H1 (cell line): ENCODE measurements at regions not wholly inside any gene's neighbourhood (a gene's known extent, or its start where the extent isn't known, plus 50 kb on each side); places are given as distances from the start of the nearest gene placed in this dataset.

ENCODE experiments used
- CTCF ChIA-PET: fragments of 300-600 bp; sonication (Branson Sonifier 250); formaldehyde crosslinking; loops from one replicate; lab custom pipeline; 2021; ENCODE audit not compliant: partially characterized antibody; lab: Charles Lee
- POLR2A ChIA-PET: fragments of 300-600 bp; sonication (Branson Sonifier 250); formaldehyde crosslinking; loops from one replicate; lab custom pipeline; 2021; ENCODE audit warnings: inconsistent platforms; ENCODE audit not compliant: partially characterized antibody; lab: Charles Lee
- DNase-seq, 2 experiments: peaks; one replicate each; pipeline versions ENCODE4 v3.0.0 to v3.0.0-alpha.2; 2010 to 2022; ENCODE audit warnings: low spot score in 2 of 2, low read depth in 1 of 2, mixed read lengths in 1 of 2
- FAIRE-seq: peaks from 2 replicates; lab custom pipeline; 2011; peaks lifted over from hg19 to GRCh38; lab: Jason Lieb, UNC
- H2AFZ ChIP-seq: 2 replicates; pipeline ENCODE4 v1.8.1; 2012; ENCODE audit warnings: low read length, inconsistent platforms
- H2AK5ac ChIP-seq: 2 replicates; pipeline ENCODE4 v1.6.1; 2013; ENCODE audit warnings: low read depth, low read length
- H2BK120ac ChIP-seq: replicated peaks from 2 replicates; pipeline ENCODE3; 2013; ENCODE audit warnings: low read depth, low read length, inconsistent platforms
- H2BK12ac ChIP-seq: 2 replicates; pipeline ENCODE4 v1.6.1; 2013; ENCODE audit warnings: low read depth, low read length
- H2BK15ac ChIP-seq: 2 replicates; pipeline ENCODE4 v1.6.1; 2013; ENCODE audit warnings: low read length
- H2BK20ac ChIP-seq: 2 replicates; pipeline ENCODE4 v1.6.1; 2013; ENCODE audit warnings: low read length
- H2BK5ac ChIP-seq: 2 replicates; pipeline ENCODE4 v1.6.1; 2013; ENCODE audit warnings: low read depth, low read length
- H3K14ac ChIP-seq: 2 replicates; pipeline ENCODE4 v1.6.1; 2013; ENCODE audit warnings: inconsistent platforms; ENCODE audit not compliant: insufficient read length
- H3K18ac ChIP-seq: 2 replicates; pipeline ENCODE4 v1.6.1; 2013; ENCODE audit warnings: low read length; ENCODE audit errors: extremely low read depth
- H3K23ac ChIP-seq: 2 replicates; pipeline ENCODE4 v1.6.1; 2013; ENCODE audit warnings: inconsistent platforms; ENCODE audit not compliant: insufficient read length
- H3K23me2 ChIP-seq: 2 replicates; pipeline ENCODE4 v1.6.1; 2013; ENCODE audit warnings: low read depth, low read length
- H3K27ac ChIP-seq: 2 replicates; pipeline ENCODE4 v1.6.1; 2011; ENCODE audit warnings: low read depth, low read length, inconsistent platforms
- H3K27me3 ChIP-seq, 4 experiments: replicated peaks in 1 of 4; 1 replicate in 1 of 4; 2 replicates in 3 of 4; pipeline versions ENCODE4 v1.6.1 to v1.8.1; 2011 to 2013; ENCODE audit warnings: low read length in 3 of 4, mild to moderate bottlenecking in 3 of 4, inconsistent platforms in 2 of 4, mixed read lengths in 2 of 4, moderate library complexity in 1 of 4; ENCODE audit not compliant: control insufficient read depth in 3 of 4, insufficient read depth in 3 of 4; ENCODE audit errors: extremely low read depth in 1 of 4
- H3K36me3 ChIP-seq, 4 experiments: 2 replicates each; pipeline versions ENCODE4 v1.6.1 to v1.8.1; 2011 to 2013; ENCODE audit warnings: mild to moderate bottlenecking in 4 of 4, low read length in 3 of 4, moderate library complexity in 2 of 4, control low read depth in 1 of 4, inconsistent platforms in 1 of 4; ENCODE audit not compliant: insufficient read depth in 4 of 4, control insufficient read depth in 2 of 4
- H3K4ac ChIP-seq: replicated peaks from 2 replicates; pipeline ENCODE3; 2013; ENCODE audit warnings: low read length, low read depth, mixed read lengths, inconsistent platforms; ENCODE audit not compliant: insufficient read length
- H3K4me1 ChIP-seq, 4 experiments: replicated peaks in 1 of 4; 1 replicate in 1 of 4; 2 replicates in 3 of 4; pipeline versions ENCODE4 v1.6.1 to v1.8.1; 2011 to 2013; ENCODE audit warnings: low read length in 3 of 4, inconsistent platforms in 2 of 4, mixed read lengths in 1 of 4; ENCODE audit not compliant: insufficient read depth in 4 of 4, control insufficient read depth in 3 of 4
- H3K4me2 ChIP-seq, 2 experiments: 2 replicates each; pipeline versions ENCODE4 v1.6.1 to v1.8.1; 2011 to 2013; ENCODE audit warnings: low read depth in 2 of 2, low read length in 2 of 2, control low read depth in 1 of 2, inconsistent platforms in 1 of 2, mild to moderate bottlenecking in 1 of 2; ENCODE audit not compliant: insufficient read depth in 1 of 2
- H3K4me3 ChIP-seq, 4 experiments: fragments of 200-600, 300-600 bp in 1 of 4; sonication (generic), shearing (Covaris generic), sonication (Bioruptor Twin) in 1 of 4; 2 replicates each; pipeline versions ENCODE4 v1.5.1 to v1.8.1; 2011 to 2016; ENCODE audit warnings: low read length in 4 of 4, low read depth in 3 of 4, control low read depth in 2 of 4, inconsistent platforms in 2 of 4, mild to moderate bottlenecking in 2 of 4, mixed read lengths in 1 of 4, moderate library complexity in 1 of 4; ENCODE audit not compliant: insufficient read depth in 2 of 4; ENCODE audit errors: extremely low read depth in 1 of 4
- H3K56ac ChIP-seq: replicated peaks from 2 replicates; pipeline ENCODE3; 2013; ENCODE audit warnings: low read depth, mild to moderate bottlenecking, mixed read lengths, low read length, inconsistent platforms; ENCODE audit not compliant: insufficient read length
- H3K79me1 ChIP-seq: 2 replicates; pipeline ENCODE4 v1.6.1; 2013; ENCODE audit warnings: low read depth, low read length, control low read depth
- H3K79me2 ChIP-seq, 2 experiments: 2 replicates each; pipeline versions ENCODE4 v1.6.1 to v1.8.1; 2012 to 2013; ENCODE audit warnings: low read length in 2 of 2, mild to moderate bottlenecking in 2 of 2, inconsistent platforms in 1 of 2; ENCODE audit not compliant: insufficient read depth in 2 of 2, control insufficient read depth in 1 of 2
- H3K9ac ChIP-seq, 4 experiments: replicated peaks in 1 of 4; 1 replicate in 1 of 4; 2 replicates in 3 of 4; pipeline versions ENCODE4 v1.6.1 to v1.8.1; 2011 to 2013; ENCODE audit warnings: low read depth in 3 of 4, low read length in 3 of 4, control low read depth in 2 of 4, mild to moderate bottlenecking in 2 of 4, moderate library complexity in 2 of 4, inconsistent platforms in 1 of 4; ENCODE audit errors: extremely low read depth in 1 of 4
- H3K9me3 ChIP-seq, 2 experiments: 2 replicates each; pipeline versions ENCODE4 v1.6.1 to v1.8.1; 2012 to 2013; ENCODE audit warnings: mild to moderate bottlenecking in 2 of 2, moderate library complexity in 2 of 2, control low read depth in 1 of 2, inconsistent platforms in 1 of 2, low read depth in 1 of 2, low read length in 1 of 2, mixed read lengths in 1 of 2; ENCODE audit not compliant: insufficient read depth in 2 of 2
- H4K20me1 ChIP-seq, 2 experiments: replicated peaks in 1 of 2; 2 replicates each; pipeline versions ENCODE3 to v1.8.1; 2011 to 2013; ENCODE audit warnings: inconsistent platforms in 2 of 2, low read length in 2 of 2, mild to moderate bottlenecking in 1 of 2; ENCODE audit not compliant: insufficient read depth in 2 of 2, control insufficient read depth in 1 of 2
- H4K5ac ChIP-seq: 2 replicates; pipeline ENCODE4 v1.6.1; 2013; ENCODE audit warnings: low read length, low read depth, mixed read lengths, inconsistent platforms; ENCODE audit not compliant: insufficient read length
- H4K8ac ChIP-seq: 2 replicates; pipeline ENCODE4 v1.8.0; 2013; ENCODE audit warnings: mild to moderate bottlenecking, moderate library complexity, low read length, inconsistent platforms; ENCODE audit not compliant: insufficient read depth; ENCODE audit errors: extremely low read depth
- H4K91ac ChIP-seq: replicated peaks from 2 replicates; pipeline ENCODE3; 2013; ENCODE audit warnings: low read length, mixed read lengths, inconsistent platforms; ENCODE audit not compliant: insufficient read length
- EP300 ChIP-seq, 2 experiments: IDR thresholded peaks; 1 replicate in 1 of 2; 2 replicates in 1 of 2; pipeline ENCODE4 v1.6.1; 2011 to 2012; ENCODE audit warnings: low read depth in 2 of 2, low read length in 2 of 2, mild to moderate bottlenecking in 2 of 2, borderline replicate concordance in 1 of 2, inconsistent platforms in 1 of 2, moderate library complexity in 1 of 2
- JUN ChIP-seq: IDR thresholded peaks from 2 replicates; pipeline ENCODE4 v1.6.1; 2011; ENCODE audit warnings: low read depth, mild to moderate bottlenecking, improper control_type of control experiment, low read length
- KDM1A ChIP-seq: fragments of 200-600, 300-600 bp; sonication (generic); IDR thresholded peaks from 2 replicates; pipeline ENCODE4 v1.7.1; 2016; ENCODE audit warnings: mild to moderate bottlenecking, low read length, borderline replicate concordance
- KDM5A ChIP-seq: fragments of 200-600 bp; IDR thresholded peaks from 2 replicates; pipeline ENCODE4 v1.7.1; 2012; ENCODE audit warnings: mild to moderate bottlenecking, low read length, inconsistent platforms, mixed read lengths
- WGBS, 2 experiments: shearing (Covaris generic) in 1 of 2; methylation state at CpG; one replicate each; pipeline versions ENCODE4 v1.1.6 to v1.1.7; 2013 to 2015; ENCODE audit warnings: low lambda C conversion rate in 2 of 2, mixed read lengths in 2 of 2, inconsistent platforms in 1 of 2, low coverage in 1 of 2, missing lambda C conversion rate in 1 of 2; ENCODE audit not compliant: insufficient replicate concordance in 2 of 2, insufficient coverage in 1 of 2, insufficient read length in 1 of 2; ENCODE audit errors: extremely low coverage in 1 of 2, missing lambda C conversion rate in 1 of 2; 5-methylcytosine and 5-hydroxymethylcytosine counted together

DNA sequence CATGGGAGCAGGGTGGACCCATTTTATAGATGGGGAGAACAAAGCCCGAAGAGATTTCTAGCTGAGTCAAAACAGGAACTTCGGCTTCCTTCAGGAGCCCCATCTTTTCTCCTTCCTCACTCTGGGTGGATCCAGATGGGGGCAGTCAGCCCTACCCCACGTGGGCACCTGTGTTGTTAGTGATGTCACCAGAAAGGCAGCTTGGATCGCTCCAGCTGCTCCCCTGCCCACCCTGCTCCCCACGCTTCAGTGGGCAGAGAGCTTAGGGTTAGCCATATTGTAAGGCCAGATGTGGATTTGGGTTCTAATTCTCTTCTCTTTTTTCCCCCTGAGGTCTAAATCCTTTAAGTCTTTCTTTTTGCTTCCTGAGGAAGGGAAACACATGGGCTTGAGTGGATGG is 132.3 kb upstream of the PJA1 start:
- no peaks in the 10 kb centered on the region for H3K27me3 ChIP-seq
- H3K27ac ChIP-seq: no peak overlapping the region

More for the DNA sequence above, 132.3 kb upstream of the PJA1 start:
- Histone ChIP-seq H3K4ac (no peak overlapping the region), H2BK15ac (no peak overlapping the region), H3K9ac (no peak overlapping the region), H4K8ac (no peak overlapping the region), H2AK5ac (no peak overlapping the region), H3K36me3 (no peaks in the 10 kb centered on the region), H2BK120ac (no peak overlapping the region), H3K79me1 (no peaks in the 10 kb centered on the region), H4K91ac (no peak overlapping the region), H4K5ac (no peak overlapping the region), H3K4me1 (0 out of 7 replicates have a peak, but pooled peaks cover 0 to 2% (median 0%) of the 10 kb centered on the region in 4 experiments), H3K4me2 (no peak overlapping the region), H3K79me2 (no peaks in the 10 kb centered on the region), H2AFZ (no peak overlapping the region), H3K9me3 (no peaks in the 10 kb centered on the region), H2BK5ac (no peak overlapping the region), H3K23me2 (no peaks in the 10 kb centered on the region), H3K4me3 (no peak overlapping the region), H3K23ac (no peak overlapping the region), H2BK20ac (no peak overlapping the region), H3K14ac (no peak overlapping the region), H4K20me1 (no peaks in the 10 kb centered on the region), H3K56ac (no peak overlapping the region), H2BK12ac (no peak overlapping the region), H3K18ac (no peak overlapping the region)
- ChIA-PET POLR2A (no interaction called here), CTCF (no interaction called here)
- DNase-seq: no peak
- TF ChIP-seq JUN (no peak), KDM1A (no peak), KDM5A (no peak), EP300 (IDR thresholded peaks at IDR 0.05; ENCODE audit: borderline replicate concordance in 1 of 2, low read depth in 2 of 2, low read length in 2 of 2) (no peak)
- WGBS, 2 experiments: 40% methylated on average over 2 of the region's 5 CpGs; no CpG with 5 or more reads in 1 of the 2 experiments
- FAIRE-seq: no peak
